Testis (tissue), 2 donors: ENCODE measurements at regions not wholly inside any gene's neighbourhood (a gene's known extent, or its start where the extent isn't known, plus 50 kb on each side); places are given as distances from the start of the nearest gene placed in this dataset.

ENCODE experiments used
- DNase-seq: peaks from one replicate; pipeline ENCODE4 v3.0.0-alpha.2; 2019
- H3K27ac ChIP-seq, 2 donors: fragments of 200-600 bp; sonication (generic); one replicate each; pipeline ENCODE4 v1.5.1; 2019
- H3K27me3 ChIP-seq: fragments of 200-600 bp; sonication (generic); one replicate; pipeline ENCODE4 v1.5.1; 2019
- H3K36me3 ChIP-seq: fragments of 200-600 bp; sonication (generic); one replicate; pipeline ENCODE4 v1.5.1; 2017; ENCODE audit warnings: low read depth; ENCODE audit errors: missing control alignments
- H3K4me1 ChIP-seq: fragments of 200-600 bp; sonication (generic); one replicate; pipeline ENCODE4 v1.5.1; 2019
- H3K4me3 ChIP-seq, 2 donors: fragments of 200-600 bp; sonication (generic); one replicate each; pipeline ENCODE4 v1.5.1; 2017 to 2019
- H3K9me3 ChIP-seq: fragments of 200-600 bp; sonication (generic); one replicate; pipeline ENCODE4 v1.5.1; 2017
- POLR2A ChIP-seq: fragments of 450-650 bp; IDR thresholded peaks from one replicate; pipeline ENCODE4 v1.6.1; 2017; ENCODE audit warnings: antibody characterized with exemption, mild to moderate bottlenecking, moderate library complexity
- WGBS, 2 donors: methylation state at CpG; one replicate each; pipeline ENCODE4 v1.1.5; 2018; 5-methylcytosine and 5-hydroxymethylcytosine counted together
- intact Hi-C: fragments of 100-400 bp; cut with DNase I; formaldehyde crosslinking; loops from one replicate; pipeline ENCODE4 v1.15.1; 2023; ENCODE audit warnings: low total_unique reads
- TF ChIP-seq, protein P1 (sequence below), 3 experiments: fragments of 450-650 bp in 2 of 3; fragments of 200-600 bp in 1 of 3; sonication (generic) in 1 of 3; IDR thresholded peaks; one replicate each; pipeline ENCODE4 v1.5.1; 2016 to 2019; ENCODE audit warnings: antibody characterized with exemption in 3 of 3, mild to moderate bottlenecking in 2 of 3, moderate library complexity in 1 of 3

- intact Hi-C loops: no loop called here
- no peak overlapping the region for H3K27ac ChIP-seq
- H3K36me3 ChIP-seq: no peaks in the 10 kb centered on the region
- no peak for TF ChIP-seq POLR2A
- TF ChIP-seq, protein P1, sequence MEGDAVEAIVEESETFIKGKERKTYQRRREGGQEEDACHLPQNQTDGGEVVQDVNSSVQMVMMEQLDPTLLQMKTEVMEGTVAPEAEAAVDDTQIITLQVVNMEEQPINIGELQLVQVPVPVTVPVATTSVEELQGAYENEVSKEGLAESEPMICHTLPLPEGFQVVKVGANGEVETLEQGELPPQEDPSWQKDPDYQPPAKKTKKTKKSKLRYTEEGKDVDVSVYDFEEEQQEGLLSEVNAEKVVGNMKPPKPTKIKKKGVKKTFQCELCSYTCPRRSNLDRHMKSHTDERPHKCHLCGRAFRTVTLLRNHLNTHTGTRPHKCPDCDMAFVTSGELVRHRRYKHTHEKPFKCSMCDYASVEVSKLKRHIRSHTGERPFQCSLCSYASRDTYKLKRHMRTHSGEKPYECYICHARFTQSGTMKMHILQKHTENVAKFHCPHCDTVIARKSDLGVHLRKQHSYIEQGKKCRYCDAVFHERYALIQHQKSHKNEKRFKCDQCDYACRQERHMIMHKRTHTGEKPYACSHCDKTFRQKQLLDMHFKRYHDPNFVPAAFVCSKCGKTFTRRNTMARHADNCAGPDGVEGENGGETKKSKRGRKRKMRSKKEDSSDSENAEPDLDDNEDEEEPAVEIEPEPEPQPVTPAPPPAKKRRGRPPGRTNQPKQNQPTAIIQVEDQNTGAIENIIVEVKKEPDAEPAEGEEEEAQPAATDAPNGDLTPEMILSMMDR (IDR thresholded peaks at IDR 0.05): no peak
- DNase-seq: no peak
- no peaks in the 10 kb centered on the region for H3K4me1 ChIP-seq
- no peak overlapping the region for H3K4me3 ChIP-seq
- H3K27me3 ChIP-seq: no peaks in the 10 kb centered on the region
- no peaks in the 10 kb centered on the region for H3K9me3 ChIP-seq
Observed at GRCh38 chr5:92470770-92471169, 1087.7 kb upstream of the ARRDC3 start.

DNA sequence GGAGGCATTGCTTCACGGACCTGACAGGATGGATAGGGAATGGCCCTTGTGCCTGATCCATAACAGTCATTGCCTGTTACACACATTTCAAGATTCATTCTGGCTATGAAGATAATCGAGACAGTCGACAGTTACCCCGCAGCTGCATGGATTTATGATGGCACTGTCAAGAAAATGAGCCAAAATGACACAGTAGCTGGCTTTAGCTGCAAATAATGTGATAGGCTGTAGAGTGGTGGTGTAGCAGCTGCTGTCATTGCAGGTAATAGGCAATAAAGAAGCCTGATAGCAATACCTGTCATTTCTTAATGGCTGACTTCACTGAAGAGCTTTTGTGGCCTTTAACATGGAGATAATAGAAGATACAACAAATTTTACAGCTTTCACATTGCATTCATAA is 1085.2 kb upstream of the ARRDC3 start:
- TF ChIP-seq, protein P1 (IDR thresholded peaks at IDR 0.05): no peak
- TF ChIP-seq POLR2A: no peak
- H3K4me3 ChIP-seq: no peak overlapping the region
- no peaks in the 10 kb centered on the region for H3K9me3 ChIP-seq
- intact Hi-C loops: no loop called here
- WGBS, 2 donors: 45 to 46% methylated on average over 4 of the region's 4 CpGs
- H3K36me3 ChIP-seq: no peaks in the 10 kb centered on the region
- DNase-seq: no peak
- H3K27me3 ChIP-seq: no peaks in the 10 kb centered on the region
- no peak overlapping the region for H3K27ac ChIP-seq
- H3K4me1 ChIP-seq: no peaks in the 10 kb centered on the region

- Histone ChIP-seq H3K27ac (no peak overlapping the region), H3K36me3 (no peaks in the 10 kb centered on the region), H3K4me1 (no peaks in the 10 kb centered on the region), H3K4me3 (no peak overlapping the region), H3K9me3 (no peaks in the 10 kb centered on the region), H3K27me3 (no peaks in the 10 kb centered on the region)
- intact Hi-C loops: no loop called here
- WGBS, 2 donors: 66 to 81% methylated on average over 3 of the region's 3 CpGs
- TF ChIP-seq, protein P1 (IDR thresholded peaks at IDR 0.05): no peak
- TF ChIP-seq POLR2A: no peak
- no peak for DNase-seq
Observed at GRCh38 chr5:92467695-92468094, 1084.6 kb upstream of the ARRDC3 start.

- 77 to 85% methylated on average over 2 of the region's 2 CpGs for WGBS, 2 donors
- Histone ChIP-seq H3K9me3 (no peaks in the 10 kb centered on the region), H3K4me1 (no peaks in the 10 kb centered on the region), H3K4me3 (no peak overlapping the region), H3K27me3 (no peaks in the 10 kb centered on the region), H3K27ac (no peak overlapping the region), H3K36me3 (no peaks in the 10 kb centered on the region)
- TF ChIP-seq POLR2A: no peak
- TF ChIP-seq, protein P1 (IDR thresholded peaks at IDR 0.05): no peak
- intact Hi-C loops: no loop called here
- DNase-seq: no peak
Observed at GRCh38 chr5:92460505-92460904, 1077.4 kb upstream of the ARRDC3 start.

DNA sequence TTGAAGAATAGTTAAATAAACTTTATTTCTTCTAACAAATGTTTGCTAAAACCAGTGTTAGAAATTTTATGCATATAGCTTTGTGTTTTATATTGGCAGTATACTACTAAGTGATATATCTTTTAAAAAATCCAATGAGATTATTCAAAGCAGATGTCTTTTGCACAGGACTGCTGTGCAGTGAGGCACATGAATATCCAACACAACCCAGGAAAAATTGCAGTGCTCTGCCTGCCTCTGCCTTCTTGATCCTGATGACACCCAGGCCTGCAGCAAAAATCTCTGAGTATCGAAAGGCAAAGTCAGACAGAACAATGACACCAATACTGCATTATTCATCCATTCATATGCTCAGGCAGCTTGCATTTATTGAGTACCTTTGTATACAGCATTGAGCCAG is 1076.5 kb upstream of the ARRDC3 start:
- DNase-seq: no peak
- no peak for TF ChIP-seq POLR2A
- TF ChIP-seq, protein P1 (IDR thresholded peaks at IDR 0.05): no peak
- intact Hi-C loops: no loop called here

More for the DNA sequence above, 1076.5 kb upstream of the ARRDC3 start:
- no peaks in the 10 kb centered on the region for H3K36me3 ChIP-seq
- WGBS, 2 donors: 78 to 89% methylated on average over 1 of the region's 1 CpG
- no peaks in the 10 kb centered on the region for H3K4me1 ChIP-seq
- no peaks in the 10 kb centered on the region for H3K9me3 ChIP-seq
- no peak overlapping the region for H3K27ac ChIP-seq
- no peak overlapping the region for H3K4me3 ChIP-seq
- H3K27me3 ChIP-seq: no peaks in the 10 kb centered on the region
